DMS153 (cell line): ENCODE measurements at regions not wholly inside any gene's neighbourhood (a gene's known extent, or its start where the extent isn't known, plus 50 kb on each side); places are given as distances from the start of the nearest gene placed in this dataset.
A peak's percentile ranks its signal among the peaks of the same experiment; 100 is the strongest.
"Not testable (repeated sequence)": the region's sequence is repeated elsewhere in the genome, so short reads cannot be mapped to it uniquely, and the experiment has no call there.

ENCODE experiments used
- DNase-seq: peaks from one replicate; lab custom pipeline; 2025; lab: John Stamatoyannopoulos, UW

GRCh38 chr2:117519721-117520120 lies 294.8 kb upstream of the DDX18 start:
- DNase-seq = peak; percentile 74

- DNase-seq = peak; percentile 87
Measured at GRCh38 chr2:117523267-117523666, 291.2 kb upstream of the DDX18 start.

GRCh38 chr2:117523711-117524238 lies 290.7 kb upstream of the DDX18 start:
- peak; percentile 2 for DNase-seq

GRCh38 chr2:117536139-117536538 lies 278.4 kb upstream of the DDX18 start:
- DNase-seq = no peak

GRCh38 chr2:117537032-117537431 lies 277.5 kb upstream of the DDX18 start:
- DNase-seq = no peak

- peak; percentile 16 for DNase-seq
Measured at GRCh38 chr2:117551858-117552257, 262.6 kb upstream of the DDX18 start.

- DNase-seq = no peak
Measured at GRCh38 chr2:117553448-117553847, 261.0 kb upstream of the DDX18 start.

GRCh38 chr2:117555965-117556364 lies 258.5 kb upstream of the DDX18 start:
- DNase-seq = peak; percentile 81

GRCh38 chr2:117557626-117558025 lies 256.9 kb upstream of the DDX18 start:
- DNase-seq = no peak

- DNase-seq = no peak
Measured at GRCh38 chr2:117562654-117563053, 251.8 kb upstream of the DDX18 start.

- no peak for DNase-seq
Measured at GRCh38 chr2:117571590-117572349, 242.7 kb upstream of the DDX18 start.

- no peak for DNase-seq
Measured at GRCh38 chr2:117587310-117587709, 227.2 kb upstream of the DDX18 start.

- no peak for DNase-seq
Measured at GRCh38 chr2:117603060-117603459, 211.4 kb upstream of the DDX18 start.

- no peak for DNase-seq
Measured at GRCh38 chr2:117603567-117603966, 210.9 kb upstream of the DDX18 start.

GRCh38 chr2:117607202-117607601 lies 207.3 kb upstream of the DDX18 start:
- DNase-seq = no peak

GRCh38 chr2:117613101-117613500 lies 201.4 kb upstream of the DDX18 start:
- DNase-seq = no peak

- DNase-seq = no peak
Measured at GRCh38 chr2:117614296-117614695, 200.2 kb upstream of the DDX18 start.

- DNase-seq = no peak
Measured at GRCh38 chr2:117614823-117615534, 199.5 kb upstream of the DDX18 start.

- DNase-seq = no peak
Measured at GRCh38 chr2:117618607-117619006, 195.9 kb upstream of the DDX18 start.

GRCh38 chr2:117621326-117621725 lies 193.2 kb upstream of the DDX18 start:
- no peak for DNase-seq

GRCh38 chr2:117623175-117623574 lies 191.3 kb upstream of the DDX18 start:
- not testable (repeated sequence) for DNase-seq

- no peak for DNase-seq
Measured at GRCh38 chr2:117631152-117631945, 183.1 kb upstream of the DDX18 start.
